Nephron (organoid): ENCODE measurements at regions not wholly inside any gene's neighbourhood (a gene's known extent, or its start where the extent isn't known, plus 50 kb on each side); places are given as distances from the start of the nearest gene placed in this dataset.
"Not testable (repeated sequence)": the region's sequence is repeated elsewhere in the genome, so short reads cannot be mapped to it uniquely, and the experiment has no call there.

Experiments
- H3K27ac Mint-ChIP-seq, 3 experiments: 2 replicates each; pipeline ENCODE4 v1.8.0; 2020; ENCODE audit warnings: mixed read lengths in 3 of 3, mild to moderate bottlenecking in 2 of 3, moderate library complexity in 1 of 3
- H3K27me3 Mint-ChIP-seq: 2 replicates; pipeline ENCODE4 v1.8.0; 2021; ENCODE audit warnings: low read depth, mild to moderate bottlenecking, moderate library complexity, mixed read lengths
- H3K36me3 Mint-ChIP-seq: 2 replicates; pipeline ENCODE4 v1.8.0; 2020; ENCODE audit warnings: low read depth, mixed read lengths
- H3K4me1 Mint-ChIP-seq: 2 replicates; pipeline ENCODE4 v1.8.0; 2020; ENCODE audit warnings: mixed read lengths
- H3K4me3 Mint-ChIP-seq, 3 experiments: 2 replicates each; pipeline ENCODE4 v1.8.0; 2020; ENCODE audit warnings: mild to moderate bottlenecking in 3 of 3, mixed read lengths in 3 of 3, moderate library complexity in 2 of 3
- H3K9me3 Mint-ChIP-seq: 2 replicates; pipeline ENCODE4 v1.8.0; 2020; ENCODE audit warnings: mixed read lengths
- CTCF ChIP-seq, 3 experiments: fragments of 200-600 bp; sonication (generic); IDR thresholded peaks; one replicate each; pipeline ENCODE4 v1.5.0; 2021; ENCODE audit warnings: antibody characterized with exemption in 3 of 3; ENCODE audit not compliant: unreplicated experiment in 3 of 3

- H3K4me3 Mint-ChIP-seq: no peak overlapping the region
- H3K9me3 Mint-ChIP-seq: no peaks in the 10 kb centered on the region
- no peaks in the 10 kb centered on the region for H3K36me3 Mint-ChIP-seq
- peaks cover 41% of the 10 kb centered on the region for H3K4me1 Mint-ChIP-seq
- no peak for TF ChIP-seq CTCF (IDR thresholded peaks at IDR 0.05; ENCODE audit: unreplicated experiment in 3 of 3)
- no peaks in the 10 kb centered on the region for H3K27me3 Mint-ChIP-seq
- H3K27ac Mint-ChIP-seq: peak overlapping the region in 2 of 3 experiments; percentile 16 to 31
These were observed 138.0 kb upstream of the ZNF366 start for GRCh38 chr5:72645064-72645846.

- Mint-ChIP-seq H3K9me3 (no peaks in the 10 kb centered on the region), H3K27ac (peak overlapping the region in 1 of 3 experiments; percentile 19), H3K4me1 (peaks cover 36% of the 10 kb centered on the region), H3K36me3 (no peaks in the 10 kb centered on the region), H3K27me3 (no peaks in the 10 kb centered on the region), H3K4me3 (no peak overlapping the region)
- no peak for TF ChIP-seq CTCF (IDR thresholded peaks at IDR 0.05; ENCODE audit: unreplicated experiment in 3 of 3)
These were observed 137.1 kb upstream of the ZNF366 start for GRCh38 chr5:72644296-72644695.

GRCh38 chr5:72641164-72641563 is 134.0 kb upstream of the ZNF366 start:
- H3K27me3 Mint-ChIP-seq: no peaks in the 10 kb centered on the region
- no peaks in the 10 kb centered on the region for H3K9me3 Mint-ChIP-seq
- TF ChIP-seq CTCF (IDR thresholded peaks at IDR 0.05; ENCODE audit: unreplicated experiment in 3 of 3): no peak
- no peaks in the 10 kb centered on the region for H3K36me3 Mint-ChIP-seq
- peaks cover 13% of the 10 kb centered on the region for H3K4me1 Mint-ChIP-seq
- H3K4me3 Mint-ChIP-seq: no peak overlapping the region
- H3K27ac Mint-ChIP-seq: no peak overlapping the region

DNA sequence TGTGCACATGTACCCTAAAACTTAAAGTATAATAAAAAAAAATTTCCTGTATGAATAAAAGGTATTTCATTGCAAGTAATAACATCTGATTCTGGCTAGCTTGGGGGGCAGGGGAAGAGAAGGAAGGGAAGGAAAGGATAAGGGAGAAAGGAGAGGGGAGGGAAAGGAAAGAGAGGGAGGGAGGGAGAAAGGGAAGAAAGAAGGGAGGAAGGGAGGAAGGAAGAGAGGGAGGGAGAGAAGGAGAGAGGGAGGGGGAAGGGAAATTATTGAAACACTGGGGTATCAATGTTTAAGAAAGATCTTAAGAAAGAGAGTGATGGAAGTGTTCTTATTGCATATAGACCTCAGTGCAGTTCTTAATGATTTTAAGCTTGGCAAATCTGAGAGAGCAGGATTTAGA is 129.8 kb upstream of the ZNF366 start:
- no peaks in the 10 kb centered on the region for H3K36me3 Mint-ChIP-seq
- H3K27me3 Mint-ChIP-seq: no peaks in the 10 kb centered on the region
- H3K4me3 Mint-ChIP-seq: no peak overlapping the region
- H3K27ac Mint-ChIP-seq: no peak overlapping the region
- TF ChIP-seq CTCF (IDR thresholded peaks at IDR 0.05; ENCODE audit: unreplicated experiment in 3 of 3): no peak
- peaks cover 24% of the 10 kb centered on the region for H3K4me1 Mint-ChIP-seq
- H3K9me3 Mint-ChIP-seq: peaks cover 3% of the 10 kb centered on the region

- peaks cover 27% of the 10 kb centered on the region for H3K4me1 Mint-ChIP-seq
- H3K27me3 Mint-ChIP-seq, H3K4me3 Mint-ChIP-seq, H3K36me3 Mint-ChIP-seq, H3K9me3 Mint-ChIP-seq, H3K27ac Mint-ChIP-seq: not testable (repeated sequence)
These were observed 129.4 kb upstream of the ZNF366 start for GRCh38 chr5:72636565-72636964.

- Mint-ChIP-seq H3K27ac (peak overlapping the region in 2 of 3 experiments; percentile 2 to 71), H3K9me3 (peaks cover 3% of the 10 kb centered on the region), H3K4me1 (peaks cover 40% of the 10 kb centered on the region), H3K4me3 (no peak overlapping the region), H3K27me3 (no peaks in the 10 kb centered on the region), H3K36me3 (no peaks in the 10 kb centered on the region)
- no peak for TF ChIP-seq CTCF (IDR thresholded peaks at IDR 0.05; ENCODE audit: unreplicated experiment in 3 of 3)
These were observed 127.2 kb upstream of the ZNF366 start for GRCh38 chr5:72634444-72634843.
